Activated CD8-positive, alpha-beta T cell treated with anti-CD3 and anti-CD28 coated beads for 36 hours (primary cell): ENCODE measurements at regions not wholly inside any gene's neighbourhood (a gene's known extent, or its start where the extent isn't known, plus 50 kb on each side); places are given as distances from the start of the nearest gene placed in this dataset.

ENCODE experiments used
- ATAC-seq: fragments of 200-7000 bp; cut with Tn5 transposase; one replicate; pipeline ENCODE4 v1.10.0; 2021; ENCODE audit warnings: mild to moderate bottlenecking, moderate library complexity
- CTCF ChIA-PET: fragments of 350-600 bp; sonication (Branson Sonifier 250); formaldehyde crosslinking; loops from one replicate; lab custom pipeline; 2021; ENCODE audit warnings: antibody characterized with exemption; lab: Charles Lee
- POLR2A ChIA-PET: fragments of 350-600 bp; sonication (Branson Sonifier 250); formaldehyde crosslinking; loops from one replicate; lab custom pipeline; 2021; ENCODE audit warnings: antibody characterized with exemption; lab: Charles Lee
- DNase-seq: peaks from one replicate; pipeline ENCODE4 v3.0.0-alpha.2; 2020
- H3K27ac Mint-ChIP-seq: one replicate; pipeline ENCODE4 v1.8.0; 2021; ENCODE audit warnings: mild to moderate bottlenecking, mixed read lengths
- H3K27me3 Mint-ChIP-seq: one replicate; pipeline ENCODE4 v1.8.0; 2021; ENCODE audit warnings: mixed read lengths
- H3K36me3 Mint-ChIP-seq: one replicate; pipeline ENCODE4 v1.8.0; 2021; ENCODE audit warnings: low read depth, mixed read lengths
- H3K4me1 Mint-ChIP-seq: one replicate; pipeline ENCODE4 v1.8.0; 2021; ENCODE audit warnings: low read depth, mixed read lengths
- H3K4me3 Mint-ChIP-seq: one replicate; pipeline ENCODE4 v1.8.0; 2021; ENCODE audit warnings: mild to moderate bottlenecking, moderate library complexity, mixed read lengths
- H3K9me3 Mint-ChIP-seq: one replicate; pipeline ENCODE4 v1.8.0; 2021; ENCODE audit warnings: mixed read lengths
- CTCF ChIP-seq: fragments of 200-600 bp; IDR thresholded peaks from one replicate; pipeline ENCODE4 v1.8.0; 2022; ENCODE audit warnings: antibody characterized with exemption, mild to moderate bottlenecking
- intact Hi-C: fragments of 100-400 bp; cut with micrococcal nuclease; formaldehyde crosslinking; loops from one replicate; pipeline ENCODE4 v1.10.0; 2022

DNA sequence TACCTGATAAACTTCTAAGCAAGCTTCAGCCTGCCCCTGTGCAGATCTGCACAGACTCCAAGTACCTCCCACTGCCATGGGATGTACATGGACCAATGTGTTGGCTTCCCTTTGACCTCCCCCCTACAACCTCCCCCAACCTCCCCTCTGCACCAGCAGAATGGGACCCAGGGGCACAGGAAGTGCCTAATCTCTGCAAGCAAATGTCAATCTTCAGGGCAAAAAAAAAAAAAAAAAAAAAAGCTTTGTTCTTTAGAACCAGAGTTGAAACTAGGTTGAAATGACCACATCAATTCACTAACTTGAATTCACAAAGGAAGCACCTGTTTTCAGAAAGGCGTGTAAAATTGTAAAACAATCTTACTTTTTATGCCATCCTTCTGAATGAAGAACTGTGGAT, 53.9 kb upstream of the TIAM1 start:
- intact Hi-C loops, result loop anchor here (5.0 kb wide), 1 partner anchor 36 kb away; no protein-coding TSS in a partner anchor
- H3K27me3 Mint-ChIP-seq, result no peaks in the 10 kb centered on the region
- no peaks in the 10 kb centered on the region for H3K36me3 Mint-ChIP-seq
- peaks cover 45% of the 10 kb centered on the region for H3K4me1 Mint-ChIP-seq
- peak; percentile 78 for ATAC-seq
- POLR2A ChIA-PET, result no interaction called here
- peak overlapping the region; percentile 1 for H3K27ac Mint-ChIP-seq
- DNase-seq, result peak; percentile 62
- no peaks in the 10 kb centered on the region for H3K9me3 Mint-ChIP-seq
- no peak for TF ChIP-seq CTCF
- CTCF ChIA-PET, result interaction anchor here (1.1 to 1.3 kb wide), 2 partner anchors 35 to 55 kb away, joined by 3 read pairs; no protein-coding TSS in a partner anchor
- H3K4me3 Mint-ChIP-seq, result no peak overlapping the region

DNA sequence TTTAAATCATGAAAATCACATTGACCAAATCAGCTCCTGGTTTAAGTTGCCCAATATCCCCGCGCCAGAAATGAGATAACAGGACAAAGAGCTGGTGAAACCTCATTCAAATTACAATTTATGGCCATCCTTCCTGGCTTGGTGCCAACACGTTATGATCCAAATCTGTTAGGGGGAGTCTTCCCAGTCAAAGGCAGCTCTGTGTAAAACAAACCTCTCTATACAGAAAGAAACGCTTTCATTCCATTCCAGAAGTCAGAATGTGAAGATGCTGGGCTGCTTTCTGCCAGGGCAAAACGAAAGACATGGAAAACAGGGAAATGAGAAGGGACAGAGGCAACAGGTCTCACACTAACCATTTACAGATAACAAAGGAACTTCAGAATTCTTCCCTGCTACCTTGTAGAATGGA, 53.5 kb upstream of the TIAM1 start:
- CTCF ChIA-PET, result interaction anchor here (1.1 to 1.3 kb wide), 2 partner anchors 34 to 55 kb away, joined by 3 read pairs; no protein-coding TSS in a partner anchor
- POLR2A ChIA-PET, result no interaction called here
- Mint-ChIP-seq H3K4me1 (peaks cover 48% of the 10 kb centered on the region), H3K9me3 (no peaks in the 10 kb centered on the region), H3K36me3 (no peaks in the 10 kb centered on the region), H3K27me3 (no peaks in the 10 kb centered on the region), H3K4me3 (no peak overlapping the region), H3K27ac (no peak overlapping the region)
- DNase-seq (no peak), ATAC-seq (no peak)
- no peak for TF ChIP-seq CTCF
- intact Hi-C loops, result loop anchor here (5.0 kb wide), 1 partner anchor 35 kb away; no protein-coding TSS in a partner anchor

DNA sequence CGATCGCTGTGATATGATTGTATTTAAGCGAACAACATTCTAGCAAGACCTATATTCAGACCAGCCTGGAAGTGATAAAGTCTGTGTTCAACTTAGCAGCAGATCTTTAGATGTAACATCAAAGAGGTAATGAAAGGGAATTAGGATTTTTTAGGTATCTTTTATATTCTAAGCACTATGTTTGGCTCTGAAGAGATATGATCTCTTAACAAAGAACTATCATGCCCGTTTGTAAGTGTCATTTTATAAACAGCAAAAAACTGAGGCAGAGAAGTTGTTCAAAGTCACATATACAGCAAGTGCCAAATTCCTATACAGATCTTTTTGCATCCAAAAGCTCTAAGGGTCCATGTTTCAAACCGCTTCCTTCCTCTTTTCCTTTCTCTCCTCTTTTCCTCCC, 53.0 kb upstream of the TIAM1 start:
- H3K27ac Mint-ChIP-seq, result no peak overlapping the region

DNA sequence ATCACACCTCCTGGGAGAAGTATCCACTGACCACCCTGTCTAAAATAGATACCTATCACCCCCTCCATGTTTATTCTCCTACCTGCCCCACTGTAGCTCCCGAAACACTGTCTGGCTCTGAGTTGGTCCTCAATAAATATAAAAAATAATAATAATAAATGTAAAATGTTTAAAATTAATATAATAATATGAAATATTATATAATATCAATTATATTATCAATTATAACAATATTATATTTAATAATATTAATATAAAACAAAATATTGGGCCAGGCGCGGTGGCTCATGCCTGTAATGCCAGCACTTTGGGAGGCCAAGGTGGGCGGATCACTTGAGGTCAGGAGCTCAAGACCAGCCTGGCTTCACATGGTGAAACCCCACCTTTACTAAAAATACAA, 52.3 kb upstream of the TIAM1 start:
- Mint-ChIP-seq H3K27me3 (no peaks in the 10 kb centered on the region), H3K9me3 (no peaks in the 10 kb centered on the region), H3K27ac (no peak overlapping the region), H3K4me1 (peaks cover 54% of the 10 kb centered on the region), H3K4me3 (no peak overlapping the region), H3K36me3 (no peaks in the 10 kb centered on the region)
- intact Hi-C loops, result loop anchor here (5.0 kb wide), 1 partner anchor 34 kb away; no protein-coding TSS in a partner anchor
- ChIA-PET POLR2A (no interaction called here), CTCF (no interaction called here)
- no peak for TF ChIP-seq CTCF
- no peak for ATAC-seq
- no peak for DNase-seq

More for the DNA sequence above, 53.0 kb upstream of the TIAM1 start:
- Mint-ChIP-seq H3K27me3 (no peaks in the 10 kb centered on the region), H3K4me1 (peaks cover 50% of the 10 kb centered on the region), H3K36me3 (no peaks in the 10 kb centered on the region), H3K9me3 (no peaks in the 10 kb centered on the region), H3K4me3 (no peak overlapping the region)
- ATAC-seq, result no peak
- DNase-seq, result no peak
- CTCF ChIA-PET, result interaction anchor here (1.1 to 1.3 kb wide), 2 partner anchors 34 to 54 kb away, joined by 3 read pairs; no protein-coding TSS in a partner anchor
- no peak for TF ChIP-seq CTCF
- POLR2A ChIA-PET, result no interaction called here
- intact Hi-C loops, result loop anchor here (5.0 kb wide), 1 partner anchor 35 kb away; no protein-coding TSS in a partner anchor

- ATAC-seq (no peak), DNase-seq (no peak)
- ChIA-PET CTCF (no interaction called here), POLR2A (no interaction called here)
- no peak for TF ChIP-seq CTCF
- peaks cover 52% of the 10 kb centered on the region for H3K4me1 Mint-ChIP-seq
- no peak overlapping the region for H3K27ac Mint-ChIP-seq
- H3K9me3 Mint-ChIP-seq, result no peaks in the 10 kb centered on the region
- intact Hi-C loops, result loop anchor here (5.0 kb wide), 1 partner anchor 33 kb away; no protein-coding TSS in a partner anchor
- H3K4me3 Mint-ChIP-seq, result no peak overlapping the region
- H3K27me3 Mint-ChIP-seq, result no peaks in the 10 kb centered on the region
- no peaks in the 10 kb centered on the region for H3K36me3 Mint-ChIP-seq
These were observed 51.7 kb upstream of the TIAM1 start for GRCh38 chr21:31395791-31396190.
